HCT116 (cell line): ENCODE measurements at regions not wholly inside any gene's neighbourhood (a gene's known extent, or its start where the extent isn't known, plus 50 kb on each side); places are given as distances from the start of the nearest gene placed in this dataset.

Experiments used
- ATAC-seq: fragments of 200-7000 bp; cut with Tn5 transposase; 2 replicates; pipeline ENCODE4 v1.9.1; 2020; ENCODE audit warnings: mild to moderate bottlenecking, moderate library complexity
- BruUV-seq: library from RNA; stranded (reverse); fragments of 400-500 nt; replicated peaks from 2 replicates; lab custom pipeline; 2021; lab: Mats Ljungman, UMichigan
- CTCF ChIA-PET: fragments of 300-600 bp; sonication (Branson Sonifier 250); formaldehyde crosslinking; loops from one replicate; lab custom pipeline; 2021; ENCODE audit warnings: antibody characterized with exemption; lab: Charles Lee
- POLR2A ChIA-PET: fragments of 300-600, 350-600 bp; sonication (Branson Sonifier 250); formaldehyde crosslinking; loops from one replicate; lab custom pipeline; 2021; ENCODE audit warnings: antibody characterized with exemption; lab: Charles Lee
- RAD21 ChIA-PET, 2 experiments: fragments of 300-600 bp; sonication (Branson Sonifier 250); formaldehyde crosslinking; loops; one replicate each; lab custom pipeline; 2023; ENCODE audit warnings: low total read pairs in 2 of 2; ENCODE audit not compliant: uncharacterized antibody in 2 of 2, unreplicated experiment in 2 of 2, low non-redundant PET in 1 of 2; lab: Charles Lee
- DNase-seq: peaks from one replicate; pipeline ENCODE4 v3.0.0-alpha.2; 2010; ENCODE audit warnings: low read depth, low spot score
- H2AFZ ChIP-seq: fragments of 200-600 bp; shearing (Covaris generic), sonication (generic); 2 replicates; pipeline ENCODE4 v1.6.1; 2017; ENCODE audit warnings: low read depth, mixed run types, mixed read lengths, antibody characterized with exemption, low read length; ENCODE audit not compliant: poor library complexity, severe bottlenecking
- H3K27ac ChIP-seq: 2 replicates; pipeline ENCODE4 v1.5.1; 2012; ENCODE audit warnings: low read depth, low read length
- H3K27me3 ChIP-seq: fragments of 200-600 bp; sonication (generic); 2 replicates; pipeline ENCODE4 v1.6.1; 2016; ENCODE audit warnings: mixed run types, low read length, mixed read lengths; ENCODE audit not compliant: insufficient read depth
- H3K36me3 ChIP-seq, 2 experiments: fragments of 200-500 bp in 1 of 2; fragments of 200-600 bp in 1 of 2; sonication (Bioruptor generic) in 1 of 2; sonication (generic) in 1 of 2; 2 replicates each; pipeline versions ENCODE4 v1.5.1 to v1.6.1; 2014 to 2016; ENCODE audit warnings: low read length in 2 of 2, inconsistent platforms in 1 of 2, mixed read lengths in 1 of 2, mixed run types in 1 of 2; ENCODE audit not compliant: insufficient read depth in 2 of 2, control insufficient read depth in 1 of 2
- H3K4me1 ChIP-seq, 2 experiments: fragments of 200-600 bp in 1 of 2; sonication (generic) in 1 of 2; 2 replicates each; pipeline versions ENCODE4 v1.5.1 to v1.6.1; 2012 to 2017; ENCODE audit warnings: low read length in 2 of 2, inconsistent platforms in 1 of 2, mild to moderate bottlenecking in 1 of 2, mixed read lengths in 1 of 2, mixed run types in 1 of 2, moderate library complexity in 1 of 2; ENCODE audit not compliant: insufficient read depth in 2 of 2, control insufficient read depth in 1 of 2
- H3K4me2 ChIP-seq: fragments of 200-600 bp; sonication (generic); 2 replicates; pipeline ENCODE4 v1.6.1; 2017; ENCODE audit warnings: mixed run types, low read length, mixed read lengths
- H3K4me3 ChIP-seq, 2 experiments: fragments of 200-600 bp in 1 of 2; sonication (generic) in 1 of 2; replicated peaks in 1 of 2; 2 replicates each; pipeline ENCODE4 v1.5.1; 2011 to 2016; ENCODE audit warnings: low read length in 2 of 2, control low read depth in 1 of 2, low read depth in 1 of 2, mild to moderate bottlenecking in 1 of 2, mixed read lengths in 1 of 2, mixed run types in 1 of 2
- H3K79me2 ChIP-seq: fragments of 200-600 bp; sonication (generic); 2 replicates; pipeline ENCODE4 v1.6.1; 2017; ENCODE audit warnings: mild to moderate bottlenecking, mixed run types, low read length, moderate library complexity, mixed read lengths; ENCODE audit not compliant: insufficient read depth
- H3K9ac ChIP-seq: fragments of 200-600 bp; sonication (generic); 2 replicates; pipeline ENCODE4 v1.6.1; 2016; ENCODE audit warnings: low read length, mixed read lengths
- H3K9me2 ChIP-seq: fragments of 200-600 bp; sonication (generic), shearing (Covaris generic); 2 replicates; pipeline ENCODE4 v1.6.1; 2017; ENCODE audit warnings: mixed run types, mild to moderate bottlenecking, moderate library complexity; ENCODE audit not compliant: insufficient read depth
- H3K9me3 ChIP-seq, 2 experiments: fragments of 200-500 bp in 1 of 2; fragments of 200-600 bp in 1 of 2; sonication (Bioruptor generic) in 1 of 2; sonication (generic) in 1 of 2; 2 replicates each; pipeline ENCODE4 v1.6.1; 2014 to 2017; ENCODE audit warnings: low read length in 2 of 2, mixed read lengths in 2 of 2, inconsistent platforms in 1 of 2, low read depth in 1 of 2, mild to moderate bottlenecking in 1 of 2, mixed run types in 1 of 2, moderate library complexity in 1 of 2; ENCODE audit not compliant: control insufficient read depth in 1 of 2, insufficient read depth in 1 of 2
- H4K20me1 ChIP-seq: fragments of 200-600 bp; sonication (generic), shearing (Covaris generic); 2 replicates; pipeline ENCODE4 v1.6.1; 2017; ENCODE audit warnings: mixed run types, mild to moderate bottlenecking, moderate library complexity; ENCODE audit not compliant: insufficient read depth
- ATF3 ChIP-seq: IDR thresholded peaks from 2 replicates; pipeline ENCODE4 v1.6.1; 2012
- CTCF ChIP-seq, 3 experiments: fragments of 200-600 bp in 1 of 3; sonication (generic) in 1 of 3; IDR thresholded peaks in 2 of 3; conservative IDR thresholded peaks in 1 of 3; 2 replicates each; pipeline ENCODE4 v1.5.1; 2012 to 2017; ENCODE audit warnings: low read depth in 2 of 3, low read length in 2 of 3, antibody characterized with exemption in 1 of 3, borderline replicate concordance in 1 of 3, control low read depth in 1 of 3, mild to moderate bottlenecking in 1 of 3, mixed read lengths in 1 of 3, mixed run types in 1 of 3, moderate library complexity in 1 of 3; ENCODE audit not compliant: insufficient read depth in 1 of 3
- EGR1 ChIP-seq: IDR thresholded peaks from 2 replicates; pipeline ENCODE4 v1.6.1; 2012; ENCODE audit warnings: low read depth
- ELF1 ChIP-seq: IDR thresholded peaks from 2 replicates; pipeline ENCODE4 v1.6.1; 2012; ENCODE audit warnings: low read depth, borderline replicate concordance
- EZH2phosphoT487 ChIP-seq: fragments of 200-600 bp; IDR thresholded peaks from 2 replicates; pipeline ENCODE4 v1.6.1; 2018; ENCODE audit warnings: antibody characterized with exemption, borderline replicate concordance
- MAX ChIP-seq: IDR thresholded peaks from 2 replicates; pipeline ENCODE4 v1.6.1; 2012
- RAD21 ChIP-seq: IDR thresholded peaks from 2 replicates; pipeline ENCODE4 v1.6.1; 2012; ENCODE audit warnings: low read depth, mild to moderate bottlenecking
- REST ChIP-seq: IDR thresholded peaks from 2 replicates; pipeline ENCODE4 v1.6.1; 2012; ENCODE audit warnings: low read depth
- SIN3A ChIP-seq: IDR thresholded peaks from 2 replicates; pipeline ENCODE4 v1.6.1; 2012; ENCODE audit warnings: low read depth
- SP1 ChIP-seq: IDR thresholded peaks from 2 replicates; pipeline ENCODE4 v1.6.1; 2012; ENCODE audit warnings: low read depth
- TCF7L2 ChIP-seq: IDR thresholded peaks from 2 replicates; pipeline ENCODE4 v1.7.0; 2011; ENCODE audit warnings: borderline replicate concordance, inconsistent platforms; ENCODE audit not compliant: insufficient read depth, insufficient read length; ENCODE audit errors: extremely low read depth
- YY1 ChIP-seq: IDR thresholded peaks from 2 replicates; pipeline ENCODE4 v1.6.1; 2011; ENCODE audit warnings: low read length, low read depth, moderate library complexity, mild to moderate bottlenecking; ENCODE audit not compliant: insufficient replicate concordance; ENCODE audit errors: extremely low read depth
- ZBTB33 ChIP-seq: IDR thresholded peaks from 2 replicates; pipeline ENCODE4 v1.6.1; 2011; ENCODE audit warnings: mild to moderate bottlenecking, low read length, moderate library complexity; ENCODE audit not compliant: insufficient replicate concordance; ENCODE audit errors: extremely low read depth
- ZFX ChIP-seq: fragments of 450-650 bp; IDR thresholded peaks from 2 replicates; pipeline ENCODE4 v1.6.1; 2017
- ZNF274 ChIP-seq: fragments of 200-500 bp; sonication (Bioruptor generic); IDR thresholded peaks from 2 replicates; pipeline ENCODE4 v1.6.1; 2014; ENCODE audit warnings: mild to moderate bottlenecking, low read depth, low read length, inconsistent platforms
- intact Hi-C: fragments of 100-400 bp; cut with micrococcal nuclease; formaldehyde crosslinking; loops from 2 replicates; pipeline ENCODE4 v1.10.0; 2022

- Histone ChIP-seq H3K9ac (no peak overlapping the region), H3K4me2 (no peak overlapping the region), H3K9me3 (no peaks in the 10 kb centered on the region), H4K20me1 (no peaks in the 10 kb centered on the region), H3K79me2 (no peaks in the 10 kb centered on the region), H3K4me3 (no peak overlapping the region), H2AFZ (no peak overlapping the region), H3K9me2 (no peaks in the 10 kb centered on the region), H3K27ac (no peak overlapping the region), H3K27me3 (no peaks in the 10 kb centered on the region), H3K4me1 (no peaks in the 10 kb centered on the region), H3K36me3 (no peaks in the 10 kb centered on the region)
- ATAC-seq (no peak), DNase-seq (no peak)
- ChIA-PET POLR2A (no interaction called here), RAD21 (no interaction called here), CTCF (no interaction called here)
- BruUV-seq, result no TSS peak
- TF ChIP-seq SIN3A (no peak), ZNF274 (no peak), YY1 (no peak), ZFX (no peak), ELF1 (no peak), MAX (no peak), CTCF (IDR thresholded peaks at IDR 0.05 in 2 of 3, conservative IDR thresholded peaks at IDR 0.05 in 1 of 3; ENCODE audit: borderline replicate concordance in 1 of 3, insufficient read depth in 1 of 3, low read depth in 2 of 3, low read length in 2 of 3) (no peak), REST (no peak), ZBTB33 (no peak), EGR1 (no peak), EZH2phosphoT487 (no peak), TCF7L2 (no peak), RAD21 (no peak), SP1 (no peak), ATF3 (no peak)
- intact Hi-C loops, result no loop called here
Measured at GRCh38 chrY:15301879-15302278, 777.5 kb downstream of the NLGN4Y start.
